NCI-H1436 treated with DMSO at 0.1 percent for 48 hours (cell line): ENCODE measurements at regions not wholly inside any gene's neighbourhood (a gene's known extent, or its start where the extent isn't known, plus 50 kb on each side); places are given as distances from the start of the nearest gene placed in this dataset.
"Not testable (repeated sequence)": the region's sequence is repeated elsewhere in the genome, so short reads cannot be mapped to it uniquely, and the experiment has no call there.

Experiments used
- DNase-seq: peaks from one replicate; lab custom pipeline; 2025; lab: John Stamatoyannopoulos, UW

GRCh38 chr5:105922080-105922479 lies 1748.7 kb downstream of the EFNA5 start:
- DNase-seq, result no peak

GRCh38 chr5:105917189-105917588 lies 1753.5 kb downstream of the EFNA5 start:
- DNase-seq, result no peak

DNA sequence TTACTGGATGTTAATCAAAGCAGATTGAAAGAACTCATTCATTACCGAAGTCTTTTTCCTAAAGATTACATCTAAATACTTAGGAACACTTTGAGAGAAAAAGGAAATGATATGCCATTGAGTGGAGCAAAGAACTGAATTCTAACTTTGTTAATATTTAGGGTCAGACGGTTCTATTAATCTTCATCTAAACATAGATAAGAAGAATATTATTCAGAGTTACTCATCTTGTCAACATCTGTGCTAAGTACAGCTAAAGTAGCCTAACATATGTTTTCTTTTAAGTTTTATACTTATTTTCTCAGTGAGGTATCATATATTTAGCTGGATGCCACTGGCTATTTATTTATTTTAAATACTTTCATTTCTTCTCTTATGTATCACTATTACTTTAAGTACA lies 1763.7 kb downstream of the EFNA5 start:
- no peak for DNase-seq

DNA sequence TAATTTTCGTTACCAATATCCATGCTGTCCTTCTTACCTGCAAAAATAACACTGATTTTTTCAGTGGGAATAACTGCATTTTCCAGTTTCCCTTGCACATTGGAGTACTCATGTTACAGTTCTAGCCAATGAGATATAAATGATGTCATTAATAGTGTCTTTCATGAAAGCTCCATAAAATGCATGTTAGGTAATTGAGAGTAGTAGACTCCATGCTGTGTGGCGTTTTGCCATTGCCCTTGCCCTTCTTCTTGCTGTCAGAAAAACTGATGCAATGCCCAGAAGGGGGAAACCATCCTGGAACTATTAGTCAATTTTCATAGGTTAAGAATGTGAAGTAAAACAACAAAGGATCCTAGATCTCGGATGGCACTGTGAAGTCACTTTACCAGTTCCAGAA lies 1765.3 kb downstream of the EFNA5 start:
- no peak for DNase-seq

- no peak for DNase-seq
Observed at GRCh38 chr5:105903069-105903468, 1767.7 kb downstream of the EFNA5 start.

DNA sequence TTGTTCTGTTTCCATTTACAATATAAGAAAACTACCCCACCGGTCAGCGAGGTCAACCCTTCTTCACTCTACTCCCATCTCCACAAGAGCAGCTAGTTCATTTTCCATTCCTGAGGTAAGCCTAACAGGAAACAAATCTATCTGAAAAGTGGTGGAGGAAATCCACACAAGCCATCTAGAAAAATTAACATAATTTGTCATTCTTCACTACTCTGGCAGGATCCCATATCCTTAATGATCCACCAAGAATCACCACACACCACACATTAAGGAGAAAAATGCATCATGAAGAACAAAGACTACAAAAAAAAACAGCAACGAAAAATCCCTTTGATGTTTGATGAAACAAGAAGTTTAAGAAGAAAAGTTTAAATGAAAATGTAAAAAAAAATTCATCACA lies 1771.0 kb downstream of the EFNA5 start:
- no peak for DNase-seq

DNA sequence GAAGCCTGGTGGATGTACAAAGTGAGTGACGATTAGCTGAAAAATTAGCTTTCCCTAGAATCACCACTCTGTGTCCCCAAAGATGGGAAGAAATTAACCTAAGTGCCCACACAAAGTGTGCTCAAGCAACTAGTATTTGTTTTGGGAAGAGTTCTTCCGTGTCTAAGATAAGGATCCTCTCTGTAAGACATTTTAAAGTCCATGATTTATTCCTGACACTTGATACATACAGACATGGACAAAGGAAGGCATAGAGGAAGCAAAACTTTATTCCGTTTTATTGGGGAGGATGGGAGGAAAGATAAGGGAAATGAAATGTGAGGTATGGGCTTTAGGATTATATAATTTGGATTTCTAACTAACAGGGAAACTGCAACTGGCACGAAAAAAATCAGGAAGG lies 1772.6 kb downstream of the EFNA5 start:
- no peak for DNase-seq

- DNase-seq, result no peak
Observed at GRCh38 chr5:105885266-105885665, 1785.5 kb downstream of the EFNA5 start.

DNA sequence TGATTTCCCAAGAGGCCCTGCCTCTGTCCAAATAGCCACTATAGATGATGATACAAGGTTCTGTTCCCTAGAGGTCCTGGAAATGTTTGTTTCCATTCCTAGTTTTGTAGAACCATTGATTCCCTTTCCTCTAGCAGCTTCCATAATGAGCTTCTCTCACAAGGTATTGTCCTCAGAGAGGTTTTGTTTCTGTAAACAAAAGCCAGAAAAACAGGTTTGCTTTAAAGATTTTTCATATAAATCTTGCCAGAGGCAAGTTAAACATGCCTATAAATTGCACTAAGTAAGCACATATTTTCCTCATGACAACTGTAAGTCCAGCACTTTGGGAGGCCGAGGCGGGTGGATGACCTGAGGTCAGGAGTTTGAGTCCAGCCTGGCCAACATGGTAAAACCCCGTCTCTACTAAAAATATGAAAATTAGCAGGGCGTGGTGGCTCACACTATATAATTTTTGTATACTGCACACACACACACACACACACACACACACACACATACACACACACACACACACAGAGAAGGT lies 1787.7 kb downstream of the EFNA5 start:
- DNase-seq, result no peak

- no peak for DNase-seq
Observed at GRCh38 chr5:105878402-105878801, 1792.3 kb downstream of the EFNA5 start.

- no peak for DNase-seq
Observed at GRCh38 chr5:105877592-105877991, 1793.1 kb downstream of the EFNA5 start.

- DNase-seq, result no peak
Observed at GRCh38 chr5:105874316-105874715, 1796.4 kb downstream of the EFNA5 start.

DNA sequence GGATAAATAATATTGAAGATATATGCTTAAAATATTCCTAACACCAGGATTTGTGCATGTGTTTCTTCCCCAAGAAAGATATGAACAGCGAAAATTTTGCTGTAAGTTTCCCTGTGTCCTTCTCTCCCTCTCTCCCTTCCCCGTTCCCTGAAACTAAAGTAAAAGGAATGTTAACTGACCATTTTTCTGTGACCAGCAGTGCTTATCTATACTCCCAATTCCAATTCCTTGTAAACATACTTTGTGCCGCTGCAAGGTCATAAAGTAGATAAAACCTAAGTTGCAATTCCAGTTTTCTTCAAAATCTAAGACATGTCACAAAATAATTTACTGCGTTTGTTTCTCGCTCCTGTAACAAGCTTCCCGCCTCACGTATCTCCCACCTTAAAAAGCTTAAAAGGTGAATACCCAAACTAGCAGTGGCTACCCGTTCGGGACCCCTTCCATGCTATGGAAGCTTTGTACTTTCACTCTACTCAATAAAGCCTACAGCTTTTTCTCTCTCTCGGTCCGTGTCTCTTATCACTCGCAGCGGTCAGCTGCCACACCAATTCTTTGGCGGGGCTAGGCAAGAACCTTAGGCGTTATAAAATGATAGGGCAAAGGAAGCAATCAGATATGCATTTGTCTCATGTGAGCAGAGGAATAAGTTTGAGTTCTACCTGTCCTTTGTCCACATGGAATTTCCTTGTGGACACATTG lies 1798.0 kb downstream of the EFNA5 start:
- no peak for DNase-seq

DNA sequence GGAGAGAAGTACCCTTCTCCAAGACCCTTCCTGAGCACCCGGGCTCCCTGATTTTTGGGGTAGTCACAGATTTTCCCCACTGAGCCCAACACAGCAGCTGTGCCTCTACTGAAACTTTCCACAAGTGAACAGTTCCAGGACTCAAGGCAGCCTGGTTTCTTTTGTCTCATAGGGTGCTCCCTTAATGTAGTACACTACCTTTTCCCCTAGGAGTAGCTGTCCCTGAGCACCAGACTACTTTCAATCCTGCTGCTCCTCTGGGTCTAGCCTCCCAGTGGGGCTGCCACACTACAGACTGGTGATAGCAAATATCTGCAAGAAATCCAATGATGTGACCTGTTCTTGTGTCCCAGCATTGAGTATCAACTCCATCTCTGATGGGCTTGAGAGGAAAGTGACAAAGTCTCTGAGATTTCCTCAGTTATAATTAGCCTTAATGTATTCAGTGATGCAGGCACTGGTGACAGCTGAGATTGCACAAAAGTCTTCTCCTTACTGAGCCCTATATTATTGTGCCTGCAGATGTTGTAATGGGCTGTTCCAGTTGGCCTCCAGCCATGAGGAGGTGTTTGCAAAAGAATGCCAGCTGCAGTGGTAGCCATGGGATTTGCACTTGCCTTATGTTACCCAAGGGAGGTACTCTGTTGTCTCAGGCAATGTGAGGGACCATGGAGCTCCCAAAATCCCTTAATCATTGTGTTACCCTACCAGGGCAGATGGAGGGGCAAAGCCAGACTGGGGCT lies 1802.5 kb downstream of the EFNA5 start:
- no peak for DNase-seq

GRCh38 chr5:105865834-105866233 lies 1804.9 kb downstream of the EFNA5 start:
- DNase-seq, result no peak

GRCh38 chr5:105859350-105859749 lies 1811.4 kb downstream of the EFNA5 start:
- not testable (repeated sequence) for DNase-seq

DNA sequence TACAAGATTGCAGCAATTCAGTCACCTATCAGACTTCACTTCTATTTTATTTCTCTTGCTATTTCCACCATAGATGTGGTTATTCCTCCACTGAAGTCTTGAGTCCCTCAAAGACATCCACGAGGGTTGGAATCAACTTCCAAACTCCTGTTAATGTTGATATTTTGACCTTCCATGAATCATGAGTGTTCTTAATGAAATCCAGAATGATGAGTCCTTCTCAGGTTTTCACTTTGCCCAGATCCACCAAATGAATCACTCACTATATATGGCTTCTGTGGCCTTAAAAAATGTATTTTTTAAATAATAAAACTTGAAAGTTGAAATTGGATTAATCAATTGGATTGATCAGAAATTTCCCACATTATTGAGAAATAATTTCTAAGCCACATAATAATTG lies 1821.0 kb downstream of the EFNA5 start:
- DNase-seq, result no peak

DNA sequence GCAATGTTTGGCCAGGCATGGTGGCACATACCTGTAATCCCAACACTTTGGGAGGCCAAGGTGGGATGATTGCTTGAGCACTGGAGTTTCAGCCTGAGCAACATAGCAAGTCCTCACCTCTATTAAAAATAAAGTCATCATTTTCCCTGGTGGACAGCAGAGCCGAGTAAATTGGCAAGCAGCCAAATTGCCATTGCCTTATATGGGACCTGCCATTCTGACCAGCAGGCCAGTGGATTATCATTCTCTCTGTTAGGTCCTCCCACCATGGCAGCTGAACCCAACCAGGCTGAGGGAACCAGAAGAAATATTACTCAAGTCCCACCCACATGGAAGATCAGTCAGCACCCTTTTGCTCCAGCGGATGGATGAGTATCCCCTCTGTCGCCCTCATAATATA lies 1829.9 kb downstream of the EFNA5 start:
- DNase-seq, result no peak

- DNase-seq, result no peak
Observed at GRCh38 chr5:105836887-105837286, 1833.8 kb downstream of the EFNA5 start.

GRCh38 chr5:105836268-105836667 lies 1834.5 kb downstream of the EFNA5 start:
- DNase-seq, result no peak

DNA sequence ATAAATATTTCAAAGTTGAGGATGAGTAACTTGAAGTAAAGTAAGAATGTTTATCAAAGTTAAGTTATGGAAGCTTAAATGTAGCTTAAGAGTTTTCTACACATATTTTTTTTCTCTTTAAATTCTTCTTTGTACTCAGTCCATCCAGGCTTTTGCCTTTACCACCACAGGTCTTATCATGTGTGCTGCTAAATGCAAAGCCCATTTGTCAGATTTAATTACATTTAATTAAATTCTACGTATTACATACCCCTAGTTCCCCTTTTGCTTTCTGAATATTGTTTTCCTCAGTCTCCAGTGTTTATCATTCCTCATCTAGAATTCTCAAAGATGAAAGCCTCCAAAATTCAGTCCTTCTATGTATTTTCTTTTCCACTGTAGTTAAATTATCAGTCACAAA lies 1841.9 kb downstream of the EFNA5 start:
- DNase-seq, result no peak

DNA sequence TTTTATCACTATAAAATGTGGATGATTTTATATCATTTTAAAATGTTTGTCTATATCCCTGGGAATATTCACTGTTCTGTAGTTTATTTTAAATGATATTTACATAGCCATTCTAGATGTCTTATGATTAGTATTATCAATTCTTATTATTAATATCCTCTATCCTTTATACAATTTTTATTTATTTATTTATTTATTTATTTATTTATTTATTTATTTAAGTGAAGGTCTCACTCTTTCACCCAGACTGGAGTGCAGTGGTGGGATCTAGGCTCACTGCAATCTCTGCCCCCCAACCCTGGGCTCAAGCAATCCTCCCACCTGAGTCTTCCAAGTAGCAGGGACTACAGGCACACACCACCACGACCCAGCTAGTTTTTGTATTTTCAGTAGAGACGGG lies 1848.9 kb downstream of the EFNA5 start:
- DNase-seq, result no peak

DNA sequence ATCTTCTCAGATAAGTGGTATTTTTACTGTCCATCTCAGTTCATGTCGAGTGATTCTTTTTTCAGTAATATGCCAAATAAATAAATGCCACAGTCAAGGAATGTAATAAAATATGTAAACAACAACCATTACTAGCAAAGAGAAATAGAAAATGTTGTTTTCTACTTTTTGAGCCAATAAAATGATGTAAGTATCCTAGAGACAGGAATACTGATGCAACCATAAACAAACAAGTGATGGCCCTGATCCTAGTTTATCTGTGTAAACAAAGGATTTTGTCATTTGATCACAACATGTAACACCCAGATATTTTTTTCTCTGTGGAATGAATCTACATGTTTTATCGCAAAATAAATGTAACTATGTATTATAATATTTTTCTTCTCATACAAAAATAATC lies 1852.8 kb downstream of the EFNA5 start:
- no peak for DNase-seq

DNA sequence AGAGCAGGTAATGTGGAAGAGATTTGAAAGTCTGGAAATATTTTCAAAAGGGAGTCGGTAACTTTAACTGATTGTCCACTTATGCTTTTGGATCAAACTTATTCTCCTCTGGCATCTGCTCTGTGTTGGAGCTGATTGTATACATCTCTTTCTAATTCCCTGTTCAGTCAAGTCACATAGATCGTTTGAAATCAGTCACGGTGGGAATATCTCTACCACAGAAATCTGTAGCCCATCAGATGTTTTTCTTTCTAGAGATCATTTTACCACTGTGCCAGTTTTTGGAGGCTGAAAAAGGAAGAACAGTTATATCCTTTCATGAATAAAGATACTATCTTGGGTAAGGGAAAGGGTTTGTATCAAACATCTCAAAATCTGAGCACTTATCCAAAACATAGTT lies 1853.3 kb downstream of the EFNA5 start:
- DNase-seq, result no peak
